ENCODE measurements at regions not wholly inside any gene's neighbourhood (a gene's known extent, or its start where the extent isn't known, plus 50 kb on each side); places are given as distances from the start of the nearest gene placed in this dataset.

- H3K27me3 Mint-ChIP-seq = peaks cover 8% of the 10 kb centered on the region
- POLR2A ChIA-PET = no interaction called here
- DNase-seq = no peak
- H3K4me1 Mint-ChIP-seq = no peaks in the 10 kb centered on the region
- H3K4me3 Mint-ChIP-seq = no peak overlapping the region
- CTCF ChIA-PET = interaction anchor here (0.5 kb wide), 1 partner anchor 68 kb away, joined by 3 read pairs; no protein-coding TSS in a partner anchor
- no peaks in the 10 kb centered on the region for H3K36me3 Mint-ChIP-seq (ENCODE audit: low read depth)
- no peak overlapping the region for H3K27ac Mint-ChIP-seq
- peaks cover 6% of the 10 kb centered on the region for H3K9me3 Mint-ChIP-seq
Measured at GRCh38 chr3:16790432-16791400, 94.0 kb upstream of the PLCL2 start.

- Mint-ChIP-seq H3K27ac (no peak overlapping the region), H3K9me3 (peaks cover 2% of the 10 kb centered on the region), H3K4me1 (peaks cover 4% of the 10 kb centered on the region), H3K36me3 (ENCODE audit: low read depth) (no peaks in the 10 kb centered on the region), H3K27me3 (peaks cover 8% of the 10 kb centered on the region), H3K4me3 (no peak overlapping the region)
- CTCF ChIA-PET = interaction anchor here (0.6 to 1.3 kb wide), 2 partner anchors 17 to 802 kb away, joined by 3 read pairs; no protein-coding TSS in a partner anchor
- POLR2A ChIA-PET = no interaction called here
- no peak for DNase-seq
Measured at GRCh38 chr3:16793321-16793720, 91.4 kb upstream of the PLCL2 start.

GRCh38 chr3:16794257-16794656, 90.5 kb upstream of the PLCL2 start:
- no peak overlapping the region for H3K4me3 Mint-ChIP-seq
- H3K36me3 Mint-ChIP-seq (ENCODE audit: low read depth) = peaks cover 2% of the 10 kb centered on the region
- peaks cover 8% of the 10 kb centered on the region for H3K27me3 Mint-ChIP-seq
- peaks cover 4% of the 10 kb centered on the region for H3K9me3 Mint-ChIP-seq
- ChIA-PET POLR2A (no interaction called here), CTCF (no interaction called here)
- no peak for DNase-seq
- H3K27ac Mint-ChIP-seq = no peak overlapping the region
- peaks cover 4% of the 10 kb centered on the region for H3K4me1 Mint-ChIP-seq

GRCh38 chr3:16795581-16795980, 89.2 kb upstream of the PLCL2 start:
- H3K27me3 Mint-ChIP-seq = peaks cover 8% of the 10 kb centered on the region
- peaks cover 11% of the 10 kb centered on the region for H3K4me1 Mint-ChIP-seq
- peaks cover 5% of the 10 kb centered on the region for H3K9me3 Mint-ChIP-seq
- H3K36me3 Mint-ChIP-seq (ENCODE audit: low read depth) = peaks cover 4% of the 10 kb centered on the region
- no peak overlapping the region for H3K27ac Mint-ChIP-seq
- ChIA-PET CTCF (no interaction called here), POLR2A (no interaction called here)
- DNase-seq = no peak
- H3K4me3 Mint-ChIP-seq = no peak overlapping the region

- no peak overlapping the region for H3K27ac Mint-ChIP-seq
- H3K4me3 Mint-ChIP-seq = no peak overlapping the region
- H3K9me3 Mint-ChIP-seq = peaks cover 6% of the 10 kb centered on the region
- H3K4me1 Mint-ChIP-seq = peaks cover 29% of the 10 kb centered on the region
- POLR2A ChIA-PET = no interaction called here
- H3K36me3 Mint-ChIP-seq (ENCODE audit: low read depth) = peaks cover 5% of the 10 kb centered on the region
- CTCF ChIA-PET = no interaction called here
- DNase-seq = no peak
- peaks cover under 1% of the 10 kb centered on the region for H3K27me3 Mint-ChIP-seq
Measured at GRCh38 chr3:16797831-16798230, 86.9 kb upstream of the PLCL2 start.

- no peak overlapping the region for H3K4me3 Mint-ChIP-seq
- no peak for DNase-seq
- peaks cover 29% of the 10 kb centered on the region for H3K4me1 Mint-ChIP-seq
- H3K9me3 Mint-ChIP-seq = peaks cover 6% of the 10 kb centered on the region
- POLR2A ChIA-PET = no interaction called here
- CTCF ChIA-PET = no interaction called here
- peaks cover 5% of the 10 kb centered on the region for H3K36me3 Mint-ChIP-seq (ENCODE audit: low read depth)
- H3K27ac Mint-ChIP-seq = no peak overlapping the region
- no peaks in the 10 kb centered on the region for H3K27me3 Mint-ChIP-seq
Measured at GRCh38 chr3:16798738-16799137, 86.0 kb upstream of the PLCL2 start.

GRCh38 chr3:16800361-16800760, 84.4 kb upstream of the PLCL2 start:
- no peak for DNase-seq
- CTCF ChIA-PET = no interaction called here
- POLR2A ChIA-PET = no interaction called here
- no peak overlapping the region for H3K4me3 Mint-ChIP-seq
- peaks cover 29% of the 10 kb centered on the region for H3K4me1 Mint-ChIP-seq
- peaks cover 5% of the 10 kb centered on the region for H3K36me3 Mint-ChIP-seq (ENCODE audit: low read depth)
- H3K9me3 Mint-ChIP-seq = peaks cover 6% of the 10 kb centered on the region
- H3K27ac Mint-ChIP-seq = no peak overlapping the region
- H3K27me3 Mint-ChIP-seq = peaks cover 5% of the 10 kb centered on the region

- Mint-ChIP-seq H3K27me3 (peaks cover 12% of the 10 kb centered on the region), H3K9me3 (peaks cover 6% of the 10 kb centered on the region), H3K4me1 (peaks cover 29% of the 10 kb centered on the region), H3K27ac (no peak overlapping the region), H3K36me3 (ENCODE audit: low read depth) (peaks cover 5% of the 10 kb centered on the region), H3K4me3 (no peak overlapping the region)
- ChIA-PET POLR2A (no interaction called here), CTCF (no interaction called here)
- DNase-seq = no peak
Measured at GRCh38 chr3:16801223-16801622, 83.5 kb upstream of the PLCL2 start.

GRCh38 chr3:16801698-16802097, 83.1 kb upstream of the PLCL2 start:
- Mint-ChIP-seq H3K4me3 (no peak overlapping the region), H3K4me1 (peaks cover 29% of the 10 kb centered on the region), H3K27me3 (peaks cover 12% of the 10 kb centered on the region), H3K27ac (no peak overlapping the region), H3K36me3 (ENCODE audit: low read depth) (peaks cover 5% of the 10 kb centered on the region), H3K9me3 (peaks cover 6% of the 10 kb centered on the region)
- CTCF ChIA-PET = interaction anchor here (1.3 kb wide), 1 partner anchor 406 kb away, joined by 3 read pairs; no protein-coding TSS in a partner anchor
- no peak for DNase-seq
- POLR2A ChIA-PET = no interaction called here

- ChIA-PET CTCF (interaction anchor here (1.1 to 1.3 kb wide), 2 partner anchors 9 to 406 kb away, joined by 3 to 6 read pairs; no protein-coding TSS in a partner anchor), POLR2A (no interaction called here)
- peaks cover 25% of the 10 kb centered on the region for H3K4me1 Mint-ChIP-seq
- H3K36me3 Mint-ChIP-seq (ENCODE audit: low read depth) = peaks cover 5% of the 10 kb centered on the region
- peaks cover 6% of the 10 kb centered on the region for H3K9me3 Mint-ChIP-seq
- H3K27ac Mint-ChIP-seq = no peak overlapping the region
- no peak overlapping the region for H3K4me3 Mint-ChIP-seq
- H3K27me3 Mint-ChIP-seq = peaks cover 15% of the 10 kb centered on the region
- DNase-seq = no peak
Measured at GRCh38 chr3:16802389-16802788, 82.4 kb upstream of the PLCL2 start.

GRCh38 chr3:16803019-16803418, 81.7 kb upstream of the PLCL2 start:
- Mint-ChIP-seq H3K4me3 (no peak overlapping the region), H3K36me3 (ENCODE audit: low read depth) (peaks cover 5% of the 10 kb centered on the region), H3K27me3 (peaks cover 18% of the 10 kb centered on the region), H3K9me3 (peaks cover 6% of the 10 kb centered on the region), H3K4me1 (peaks cover 25% of the 10 kb centered on the region), H3K27ac (no peak overlapping the region)
- no peak for DNase-seq
- POLR2A ChIA-PET = no interaction called here
- CTCF ChIA-PET = interaction anchor here (1.1 to 1.3 kb wide), 2 partner anchors 8 to 405 kb away, joined by 3 to 6 read pairs; no protein-coding TSS in a partner anchor

GRCh38 chr3:16807391-16807790, 77.4 kb upstream of the PLCL2 start:
- Mint-ChIP-seq H3K4me3 (no peak overlapping the region), H3K9me3 (no peaks in the 10 kb centered on the region), H3K36me3 (ENCODE audit: low read depth) (no peaks in the 10 kb centered on the region), H3K27me3 (peaks cover 22% of the 10 kb centered on the region), H3K4me1 (peaks cover 17% of the 10 kb centered on the region), H3K27ac (no peak overlapping the region)
- ChIA-PET POLR2A (no interaction called here), CTCF (interaction anchor here (1.0 to 1.3 kb wide), 2 partner anchors 21 to 40 kb away, joined by 3 read pairs; no protein-coding TSS in a partner anchor)
- DNase-seq = no peak

- Mint-ChIP-seq H3K4me3 (no peak overlapping the region), H3K9me3 (no peaks in the 10 kb centered on the region), H3K36me3 (ENCODE audit: low read depth) (no peaks in the 10 kb centered on the region), H3K4me1 (peaks cover 13% of the 10 kb centered on the region), H3K27me3 (peaks cover 22% of the 10 kb centered on the region), H3K27ac (no peak overlapping the region)
- ChIA-PET POLR2A (no interaction called here), CTCF (interaction anchor here (1.3 kb wide), 1 partner anchor 22 kb away, joined by 3 read pairs; no protein-coding TSS in a partner anchor)
- peak; percentile 23 for DNase-seq
Measured at GRCh38 chr3:16808393-16809107, 76.2 kb upstream of the PLCL2 start.
